ENCODE measurements at regions not wholly inside any gene's neighbourhood (a gene's known extent, or its start where the extent isn't known, plus 50 kb on each side); places are given as distances from the start of the nearest gene placed in this dataset.

DNA sequence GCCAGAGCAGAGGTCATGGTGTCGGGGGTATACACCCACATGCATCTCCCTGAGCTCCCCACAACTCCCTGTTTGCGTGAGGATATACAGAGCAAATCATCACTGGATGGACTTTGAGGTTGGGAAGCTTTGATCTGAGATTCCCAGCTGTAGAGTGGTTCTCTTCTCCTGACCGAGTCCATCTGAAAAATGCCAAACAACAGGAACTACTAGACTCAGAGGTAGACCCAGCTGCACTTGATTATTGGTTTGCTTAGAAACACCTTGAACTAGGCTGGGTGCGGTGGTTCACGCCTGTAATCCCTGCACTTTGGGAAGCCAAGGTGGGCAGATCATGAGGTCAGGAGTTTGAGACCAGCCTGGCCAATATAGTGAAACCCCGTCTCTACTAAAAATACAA is 125.0 kb downstream of the UNC5CL start:
- Histone ChIP-seq H3K9me3 (replicated peaks) (no peaks in the 10 kb centered on the region), H3K36me3 (no peaks in the 10 kb centered on the region), H3K27ac (replicated peaks) (no peak overlapping the region), H3K4me3 (no peak overlapping the region), H3K27me3 (ENCODE audit: low read depth) (peaks cover 4% of the 10 kb centered on the region), H3K4me1 (peaks cover 11% of the 10 kb centered on the region)
- DNase-seq, result no peak
- no peak for TF ChIP-seq CTCF (IDR thresholded peaks at IDR 0.05; ENCODE audit: borderline replicate concordance)
- intact Hi-C loops (cut with micrococcal nuclease), result no loop called here

DNA sequence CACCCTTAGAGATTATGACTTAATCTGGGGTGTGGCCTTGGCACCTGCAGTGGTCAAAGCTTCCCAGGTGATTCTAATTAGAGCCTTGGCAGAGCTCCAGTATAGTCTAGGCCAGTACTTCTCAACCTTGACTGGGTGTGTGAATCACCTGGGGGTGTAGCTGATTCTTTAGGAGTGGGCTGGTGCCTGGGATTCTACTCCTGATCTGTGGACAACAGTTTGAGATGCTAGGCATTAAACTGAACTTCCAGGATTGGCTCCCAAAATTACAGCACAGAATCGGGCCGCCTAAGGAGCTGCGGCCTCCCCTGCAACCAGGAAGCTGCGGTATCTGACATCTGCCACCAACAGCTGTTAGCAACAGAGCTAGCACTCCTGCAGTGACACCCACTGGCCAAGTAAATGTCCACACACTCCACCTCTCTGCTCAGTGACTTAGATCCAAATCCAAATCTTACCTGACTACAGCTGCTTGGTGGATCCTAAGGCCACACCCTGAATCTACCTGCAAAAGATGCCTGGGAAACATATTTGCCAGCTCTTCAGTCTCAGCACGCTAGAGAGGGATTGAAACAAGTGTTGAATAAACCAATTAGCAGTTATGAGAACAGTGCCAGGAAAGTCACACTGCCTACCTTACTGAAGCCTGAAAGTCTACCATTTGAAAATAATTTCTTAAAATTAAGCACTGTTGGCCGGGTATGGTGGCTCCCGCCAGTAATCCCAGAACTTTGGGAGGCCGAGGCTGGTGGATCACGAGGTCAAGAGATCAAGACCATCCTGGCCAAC is 126.7 kb downstream of the UNC5CL start:
- intact Hi-C loops (cut with micrococcal nuclease), result no loop called here
- Histone ChIP-seq H3K36me3 (no peaks in the 10 kb centered on the region), H3K9me3 (replicated peaks) (no peaks in the 10 kb centered on the region), H3K27me3 (ENCODE audit: low read depth) (no peaks in the 10 kb centered on the region), H3K27ac (replicated peaks) (no peak overlapping the region), H3K4me1 (peaks cover 21% of the 10 kb centered on the region), H3K4me3 (no peak overlapping the region)
- DNase-seq, result no peak
- TF ChIP-seq CTCF (IDR thresholded peaks at IDR 0.05; ENCODE audit: borderline replicate concordance), result peak; percentile 65

GRCh38 chr6:40910260-40910893 is 128.6 kb downstream of the UNC5CL start:
- DNase-seq, result no peak
- H3K36me3 ChIP-seq, result no peaks in the 10 kb centered on the region
- H3K27me3 ChIP-seq (ENCODE audit: low read depth), result no peaks in the 10 kb centered on the region
- H3K4me3 ChIP-seq, result no peak overlapping the region
- H3K9me3 ChIP-seq (replicated peaks), result no peaks in the 10 kb centered on the region
- H3K27ac ChIP-seq (replicated peaks), result no peak overlapping the region
- intact Hi-C loops (cut with micrococcal nuclease), result no loop called here
- no peak for TF ChIP-seq CTCF (IDR thresholded peaks at IDR 0.05; ENCODE audit: borderline replicate concordance)
- peaks cover 30% of the 10 kb centered on the region for H3K4me1 ChIP-seq

GRCh38 chr6:40909811-40910210 is 129.2 kb downstream of the UNC5CL start:
- no peak overlapping the region for H3K27ac ChIP-seq (replicated peaks)
- peaks cover 32% of the 10 kb centered on the region for H3K4me1 ChIP-seq
- no peak overlapping the region for H3K4me3 ChIP-seq
- DNase-seq, result no peak
- no peaks in the 10 kb centered on the region for H3K27me3 ChIP-seq (ENCODE audit: low read depth)
- no peaks in the 10 kb centered on the region for H3K36me3 ChIP-seq
- intact Hi-C loops (cut with micrococcal nuclease), result no loop called here
- no peak for TF ChIP-seq CTCF (IDR thresholded peaks at IDR 0.05; ENCODE audit: borderline replicate concordance)
- H3K9me3 ChIP-seq (replicated peaks), result no peaks in the 10 kb centered on the region

DNA sequence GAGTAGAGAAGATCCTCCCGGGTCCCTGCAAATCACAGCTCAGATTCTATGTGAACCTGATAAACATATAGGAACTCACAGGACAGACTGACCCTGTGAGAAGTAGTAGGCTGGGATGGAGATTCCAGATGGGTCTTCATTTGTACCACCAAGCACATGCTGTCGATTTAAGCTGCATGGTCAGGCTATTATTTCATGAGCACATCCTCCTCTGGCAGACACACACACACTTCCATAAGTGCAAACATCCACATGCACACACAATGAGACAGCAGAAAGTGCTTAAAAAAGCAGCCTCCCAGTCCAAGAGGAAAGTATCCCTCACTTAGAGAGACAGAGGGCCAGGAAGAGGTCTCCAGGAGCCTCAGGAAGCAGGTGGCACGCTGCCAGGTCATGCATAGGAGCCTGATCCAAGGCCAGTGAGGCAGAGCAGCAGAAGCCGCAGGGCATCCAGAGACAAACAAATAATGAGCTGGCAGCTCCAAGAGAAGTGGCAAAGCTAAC is 131.8 kb downstream of the UNC5CL start:
- intact Hi-C loops (cut with micrococcal nuclease), result no loop called here

More for the DNA sequence above, 131.8 kb downstream of the UNC5CL start:
- DNase-seq, result no peak
- H3K36me3 ChIP-seq, result no peaks in the 10 kb centered on the region
- H3K27ac ChIP-seq (replicated peaks), result peak overlapping the region; percentile 95
- no peaks in the 10 kb centered on the region for H3K27me3 ChIP-seq (ENCODE audit: low read depth)
- no peaks in the 10 kb centered on the region for H3K9me3 ChIP-seq (replicated peaks)
- peaks cover 43% of the 10 kb centered on the region for H3K4me1 ChIP-seq
- TF ChIP-seq CTCF (IDR thresholded peaks at IDR 0.05; ENCODE audit: borderline replicate concordance), result no peak
- no peak overlapping the region for H3K4me3 ChIP-seq

Measured in left ventricle myocardium inferior (tissue), 1 donor.